ENCODE measurements at regions not wholly inside any gene's neighbourhood (a gene's known extent, or its start where the extent isn't known, plus 50 kb on each side); places are given as distances from the start of the nearest gene placed in this dataset.

- DNase-seq: no peak
Measured at GRCh38 chr6:81808851-81809570, 56.5 kb upstream of the TENT5A start.

GRCh38 chr6:81806793-81807565 is 54.5 kb upstream of the TENT5A start:
- DNase-seq: no peak

DNA sequence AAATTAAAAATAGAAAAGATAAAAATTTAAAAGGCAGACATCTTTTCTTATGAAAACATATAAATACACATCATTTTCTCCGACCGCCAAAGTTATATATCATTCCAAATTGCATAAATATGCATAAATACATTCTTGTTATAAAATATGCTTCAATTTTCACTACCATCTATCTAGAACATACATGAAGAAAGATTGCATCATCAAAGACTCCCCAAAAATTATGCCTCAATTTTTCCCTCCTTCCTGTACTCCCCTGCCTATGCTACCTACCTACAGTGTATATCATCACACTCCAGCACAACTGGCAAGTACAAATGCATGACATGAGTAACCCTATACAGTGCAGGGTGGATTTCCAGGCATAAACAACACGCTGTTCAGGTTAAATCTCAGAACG is 49.9 kb upstream of the TENT5A start:
- no peak for DNase-seq
